ENCODE measurements at regions not wholly inside any gene's neighbourhood (a gene's known extent, or its start where the extent isn't known, plus 50 kb on each side); places are given as distances from the start of the nearest gene placed in this dataset.

- H3K4me3 ChIP-seq (ENCODE audit: low read length): no peak overlapping the region
- TF ChIP-seq CTCF (conservative IDR thresholded peaks at IDR 0.05; ENCODE audit: low read length): no peak
- DNase-seq (ENCODE audit: low read depth): no peak
Observed at GRCh38 chr14:84655014-84655413, 874.9 kb upstream of the FLRT2 start.

GRCh38 chr14:84657911-84658310 lies 872.0 kb upstream of the FLRT2 start:
- no peak for TF ChIP-seq CTCF (conservative IDR thresholded peaks at IDR 0.05; ENCODE audit: low read length)
- no peak for DNase-seq (ENCODE audit: low read depth)
- H3K4me3 ChIP-seq (ENCODE audit: low read length): no peak overlapping the region

GRCh38 chr14:84670796-84671195 lies 859.1 kb upstream of the FLRT2 start:
- no peak for TF ChIP-seq CTCF (conservative IDR thresholded peaks at IDR 0.05; ENCODE audit: low read length)
- no peak for DNase-seq (ENCODE audit: low read depth)
- no peak overlapping the region for H3K4me3 ChIP-seq (ENCODE audit: low read length)

GRCh38 chr14:84671776-84672175 lies 858.2 kb upstream of the FLRT2 start:
- no peak overlapping the region for H3K4me3 ChIP-seq (ENCODE audit: low read length)
- TF ChIP-seq CTCF (conservative IDR thresholded peaks at IDR 0.05; ENCODE audit: low read length): no peak

GRCh38 chr14:84674636-84675035 lies 855.3 kb upstream of the FLRT2 start:
- no peak for TF ChIP-seq CTCF (conservative IDR thresholded peaks at IDR 0.05; ENCODE audit: low read length)
- no peak for DNase-seq (ENCODE audit: low read depth)

More at GRCh38 chr14:84671776-84672175, 858.2 kb upstream of the FLRT2 start:
- DNase-seq (ENCODE audit: low read depth): no peak

GRCh38 chr14:84686550-84686949 lies 843.4 kb upstream of the FLRT2 start:
- no peak overlapping the region for H3K4me3 ChIP-seq (ENCODE audit: low read length)
- TF ChIP-seq CTCF (conservative IDR thresholded peaks at IDR 0.05; ENCODE audit: low read length): no peak
- DNase-seq (ENCODE audit: low read depth): no peak

More at GRCh38 chr14:84674636-84675035, 855.3 kb upstream of the FLRT2 start:
- H3K4me3 ChIP-seq (ENCODE audit: low read length): no peak overlapping the region

- no peak for TF ChIP-seq CTCF (conservative IDR thresholded peaks at IDR 0.05; ENCODE audit: low read length)
- no peak for DNase-seq (ENCODE audit: low read depth)
- no peak overlapping the region for H3K4me3 ChIP-seq (ENCODE audit: low read length)
Observed at GRCh38 chr14:84688297-84689025, 841.5 kb upstream of the FLRT2 start.
